Keratinocyte (primary cell): ENCODE measurements at regions not wholly inside any gene's neighbourhood (a gene's known extent, or its start where the extent isn't known, plus 50 kb on each side); places are given as distances from the start of the nearest gene placed in this dataset.

Experiments used
- EZH2 ChIP-seq: IDR thresholded peaks from one replicate; pipeline ENCODE4 v1.6.1; 2012; ENCODE audit warnings: inconsistent platforms, mild to moderate bottlenecking, low read length, moderate library complexity
- TF ChIP-seq, protein P1 (sequence below), 3 experiments: IDR thresholded peaks in 1 of 3; conservative IDR thresholded peaks in 1 of 3; optimal IDR thresholded peaks in 1 of 3; 2 replicates in 2 of 3; 3 replicates in 1 of 3; pipeline versions ENCODE3 to v1.5.1; 2011; ENCODE audit warnings: low read length in 3 of 3, mild to moderate bottlenecking in 3 of 3, moderate library complexity in 2 of 3, control low read depth in 1 of 3, inconsistent platforms in 1 of 3; ENCODE audit not compliant: insufficient read depth in 2 of 3; ENCODE audit errors: extremely low read depth in 1 of 3

DNA sequence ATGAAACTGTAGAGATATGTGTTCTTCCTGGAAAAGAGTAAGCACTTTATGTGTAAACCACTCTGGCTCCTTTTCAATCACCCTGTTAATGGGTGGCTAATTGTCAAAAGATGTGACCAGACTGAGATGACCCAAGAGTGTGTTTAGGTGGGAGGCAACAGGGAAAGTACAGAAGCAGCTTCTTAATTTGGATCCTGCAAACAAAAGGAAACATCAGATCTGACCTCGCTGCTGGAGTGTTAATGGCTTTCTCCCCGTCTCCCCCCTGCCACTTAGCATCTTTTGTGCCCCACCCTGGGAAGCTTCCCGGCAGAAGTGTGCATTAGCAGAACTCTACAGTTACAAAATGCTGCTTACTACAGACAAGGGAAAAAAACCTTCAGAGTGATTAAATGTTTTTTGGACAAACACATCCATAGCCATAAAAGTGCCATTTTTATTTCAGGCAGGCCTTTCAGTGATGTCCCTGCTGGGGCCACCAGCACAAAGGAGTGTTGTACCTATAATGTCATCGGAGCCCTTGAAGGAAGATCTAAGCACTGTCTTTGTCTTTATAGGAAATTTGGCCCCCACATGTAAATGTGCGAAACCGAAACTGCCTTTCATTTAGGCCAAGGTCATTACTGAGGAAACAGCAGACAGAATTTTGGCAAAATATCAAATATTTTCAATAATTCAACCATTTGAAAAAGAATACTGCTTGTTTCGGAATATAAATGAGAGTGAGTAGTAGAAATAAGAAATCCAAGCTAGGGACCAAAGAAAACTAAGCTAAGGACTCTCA is 311.0 kb downstream of the WDR72 start:
- TF ChIP-seq, protein P1, sequence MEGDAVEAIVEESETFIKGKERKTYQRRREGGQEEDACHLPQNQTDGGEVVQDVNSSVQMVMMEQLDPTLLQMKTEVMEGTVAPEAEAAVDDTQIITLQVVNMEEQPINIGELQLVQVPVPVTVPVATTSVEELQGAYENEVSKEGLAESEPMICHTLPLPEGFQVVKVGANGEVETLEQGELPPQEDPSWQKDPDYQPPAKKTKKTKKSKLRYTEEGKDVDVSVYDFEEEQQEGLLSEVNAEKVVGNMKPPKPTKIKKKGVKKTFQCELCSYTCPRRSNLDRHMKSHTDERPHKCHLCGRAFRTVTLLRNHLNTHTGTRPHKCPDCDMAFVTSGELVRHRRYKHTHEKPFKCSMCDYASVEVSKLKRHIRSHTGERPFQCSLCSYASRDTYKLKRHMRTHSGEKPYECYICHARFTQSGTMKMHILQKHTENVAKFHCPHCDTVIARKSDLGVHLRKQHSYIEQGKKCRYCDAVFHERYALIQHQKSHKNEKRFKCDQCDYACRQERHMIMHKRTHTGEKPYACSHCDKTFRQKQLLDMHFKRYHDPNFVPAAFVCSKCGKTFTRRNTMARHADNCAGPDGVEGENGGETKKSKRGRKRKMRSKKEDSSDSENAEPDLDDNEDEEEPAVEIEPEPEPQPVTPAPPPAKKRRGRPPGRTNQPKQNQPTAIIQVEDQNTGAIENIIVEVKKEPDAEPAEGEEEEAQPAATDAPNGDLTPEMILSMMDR (optimal IDR thresholded peaks at IDR 0.05 in 1 of 3, IDR thresholded peaks at IDR 0.05 in 1 of 3, conservative IDR thresholded peaks at IDR 0.05 in 1 of 3; ENCODE audit: extremely low read depth in 1 of 3, insufficient read depth in 2 of 3, low read length in 3 of 3) = no peak
- TF ChIP-seq EZH2 = no peak
